DLD1 (cell line): ENCODE measurements at regions not wholly inside any gene's neighbourhood (a gene's known extent, or its start where the extent isn't known, plus 50 kb on each side); places are given as distances from the start of the nearest gene placed in this dataset.
"Not testable (repeated sequence)": the region's sequence is repeated elsewhere in the genome, so short reads cannot be mapped to it uniquely, and the experiment has no call there.

Experiments used
- in situ Hi-C: cut with HindIII; loops from 2 replicates; pipeline ENCODE4 v1.10.0; 2017; ENCODE audit warnings: low sequenced_read_pairs

DNA sequence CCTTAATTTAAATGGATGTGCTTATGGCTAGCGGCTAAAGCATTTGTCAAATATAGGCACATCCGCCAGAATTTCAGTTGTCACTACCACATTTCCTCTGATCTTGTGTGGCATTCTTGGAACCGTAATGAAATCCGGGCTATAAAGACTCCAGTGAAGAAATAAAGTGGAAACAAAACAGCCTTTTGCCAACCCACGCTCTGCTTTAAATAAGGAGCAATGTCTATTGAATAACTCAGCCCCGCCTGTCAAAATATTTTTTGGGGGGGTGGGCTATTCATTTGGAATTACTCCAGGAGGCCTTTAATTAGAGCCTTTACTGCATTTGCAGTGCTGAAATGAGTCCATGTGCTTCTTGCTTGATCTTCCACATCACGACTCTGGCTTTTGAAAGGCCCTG lies 179.6 kb upstream of the RPH3A start:
- in situ Hi-C loops = no loop called here

DNA sequence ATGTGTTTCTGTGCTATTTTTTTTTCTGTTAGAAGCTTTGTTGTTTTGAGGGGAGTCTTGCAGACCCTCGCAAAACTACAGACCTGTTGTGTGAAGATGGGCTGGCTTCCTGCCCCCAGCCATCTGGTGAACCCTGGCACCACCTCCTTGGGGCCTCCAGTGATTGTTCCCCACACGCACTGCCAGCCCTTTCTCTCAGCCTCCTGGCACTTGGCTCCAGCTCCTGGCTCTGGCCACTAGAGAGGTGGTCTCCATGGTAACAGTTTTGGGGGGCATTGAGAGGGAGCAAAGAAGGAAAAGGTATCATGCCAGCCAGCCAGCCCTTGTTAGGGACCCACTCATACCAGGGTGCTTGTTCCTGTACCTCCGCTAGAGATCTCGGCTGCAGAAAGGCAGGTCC lies 176.4 kb upstream of the RPH3A start:
- in situ Hi-C loops = loop anchor here (5.0 kb wide), 1 partner anchor 58 kb away; no protein-coding TSS in a partner anchor

DNA sequence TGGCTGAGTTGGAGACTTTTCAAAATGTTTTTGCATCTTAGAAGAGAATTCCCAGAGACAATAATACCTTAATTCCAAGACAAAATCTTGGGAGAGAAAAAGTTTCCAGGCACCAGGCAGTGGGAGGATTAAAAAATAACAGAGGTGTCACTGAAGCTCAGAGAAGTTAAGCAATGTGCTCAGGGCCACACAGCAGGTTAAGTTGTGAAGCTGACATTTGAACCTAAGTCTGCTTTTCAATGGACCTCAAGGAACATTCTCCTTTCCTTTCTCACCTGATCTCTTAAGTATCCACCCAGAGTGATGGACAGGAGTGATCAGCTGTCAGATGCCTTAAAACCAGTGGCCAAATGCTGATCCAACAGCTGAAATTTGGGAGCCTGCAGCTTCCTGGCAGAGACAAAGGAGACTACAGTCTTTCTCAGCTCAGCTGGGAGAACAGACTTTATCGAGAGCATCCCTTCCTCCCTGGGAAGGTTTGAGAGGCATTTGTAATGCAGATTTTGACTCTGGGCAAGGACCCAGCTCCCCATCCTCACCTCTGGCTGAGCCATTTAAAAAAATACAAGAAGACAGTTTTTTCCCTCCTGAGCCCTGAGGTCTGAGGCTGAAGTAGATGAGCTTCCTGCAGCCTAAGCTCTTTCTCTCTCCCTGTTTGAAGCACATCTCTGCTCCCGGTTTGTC lies 174.9 kb upstream of the RPH3A start:
- in situ Hi-C loops = loop anchor here (5.0 kb wide), 1 partner anchor 59 kb away; no protein-coding TSS in a partner anchor

DNA sequence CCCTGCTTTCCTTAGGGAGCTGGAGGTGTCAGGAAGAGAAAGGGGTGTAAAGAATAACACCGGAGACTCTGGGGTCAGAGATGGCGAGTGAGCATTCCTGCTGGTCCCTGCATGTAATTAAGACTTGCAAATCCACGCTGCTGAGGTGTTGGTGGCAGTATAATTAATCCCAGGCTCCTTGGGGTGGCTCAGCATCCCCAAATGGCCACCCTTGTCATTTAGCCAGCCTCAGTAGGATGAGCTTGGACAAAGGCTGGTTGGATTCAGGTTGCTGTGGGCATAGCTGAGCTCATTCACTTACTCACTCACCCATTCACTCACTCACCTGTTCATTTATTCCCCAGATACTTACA lies 174.4 kb upstream of the RPH3A start:
- in situ Hi-C loops = loop anchor here (5.0 kb wide), 1 partner anchor 60 kb away; no protein-coding TSS in a partner anchor

DNA sequence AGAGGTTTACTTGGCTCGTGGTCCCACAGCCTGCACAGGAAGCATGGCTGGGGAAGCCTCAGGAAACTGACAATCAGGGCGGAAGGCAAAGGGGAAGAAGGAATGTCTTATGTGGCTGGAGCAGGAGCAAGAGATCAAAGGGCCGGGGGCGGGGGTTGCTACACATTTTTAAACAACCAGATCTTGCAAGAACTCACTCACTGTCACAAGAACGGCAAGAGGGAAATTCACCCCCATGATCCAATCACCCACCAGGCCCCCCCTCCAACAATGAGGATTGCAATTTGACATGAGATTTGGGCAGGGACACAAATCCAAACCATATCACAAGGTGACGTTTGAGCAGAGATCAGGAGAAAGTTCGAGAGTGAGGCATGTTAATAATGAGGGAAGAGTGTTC lies 163.7 kb upstream of the RPH3A start:
- in situ Hi-C loops = no loop called here

DNA sequence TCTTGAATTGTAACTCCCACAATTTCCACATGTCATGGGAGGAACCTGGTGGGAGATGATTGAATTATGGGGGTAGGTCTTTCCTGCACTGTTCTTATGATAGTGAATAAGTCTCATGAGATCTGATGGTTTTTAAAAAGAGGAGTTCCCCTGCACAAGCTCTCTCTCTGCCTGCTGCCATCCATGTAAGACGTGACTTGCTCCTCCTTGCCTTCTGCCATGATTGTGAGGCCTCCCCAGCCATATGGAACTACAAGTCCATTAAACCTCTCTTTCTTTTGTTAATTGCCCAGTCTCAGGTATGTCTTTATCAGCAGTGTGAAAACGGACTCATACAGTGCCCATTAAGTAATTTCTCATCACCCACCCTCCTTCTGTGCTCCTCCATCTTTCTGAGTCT lies 159.6 kb upstream of the RPH3A start:
- in situ Hi-C loops = not testable (repeated sequence)

DNA sequence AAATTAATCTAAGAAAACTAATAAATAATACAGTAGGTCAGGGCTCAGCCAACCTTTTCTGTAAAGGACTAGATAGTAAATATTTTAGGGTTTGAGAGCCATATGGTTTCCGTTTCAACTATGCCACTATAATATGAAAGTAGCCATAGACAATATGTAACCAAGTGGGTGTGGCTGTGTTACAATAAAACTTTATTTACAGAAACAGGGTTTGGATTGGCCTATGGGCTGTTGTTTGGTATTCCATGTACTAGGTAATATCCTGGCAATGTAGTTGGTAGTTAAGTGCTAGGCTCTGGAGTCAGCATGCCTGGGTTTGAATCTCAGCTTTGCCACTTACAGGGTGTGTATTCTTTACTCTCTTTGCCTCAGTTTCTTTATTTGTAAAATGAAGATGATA lies 156.5 kb upstream of the RPH3A start:
- in situ Hi-C loops = no loop called here

DNA sequence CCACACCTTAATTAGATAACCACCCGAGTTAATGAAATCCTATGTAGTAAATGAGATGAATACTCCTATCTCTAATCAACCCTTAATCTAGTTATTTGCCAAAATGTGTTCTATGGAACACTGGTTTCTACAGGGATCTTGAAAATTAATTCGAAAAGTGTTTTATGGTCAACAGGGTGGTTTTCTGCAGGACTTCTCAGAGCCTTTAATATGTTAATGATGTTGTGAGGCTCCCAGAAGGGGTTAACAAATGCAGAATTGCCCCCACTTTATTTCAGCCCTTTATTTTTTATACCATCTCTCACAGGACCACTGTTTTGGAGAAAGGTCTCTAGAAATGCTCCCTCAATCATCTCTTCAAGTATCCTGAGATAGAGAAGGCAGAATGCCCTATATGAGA lies 153.1 kb upstream of the RPH3A start:
- in situ Hi-C loops = no loop called here

DNA sequence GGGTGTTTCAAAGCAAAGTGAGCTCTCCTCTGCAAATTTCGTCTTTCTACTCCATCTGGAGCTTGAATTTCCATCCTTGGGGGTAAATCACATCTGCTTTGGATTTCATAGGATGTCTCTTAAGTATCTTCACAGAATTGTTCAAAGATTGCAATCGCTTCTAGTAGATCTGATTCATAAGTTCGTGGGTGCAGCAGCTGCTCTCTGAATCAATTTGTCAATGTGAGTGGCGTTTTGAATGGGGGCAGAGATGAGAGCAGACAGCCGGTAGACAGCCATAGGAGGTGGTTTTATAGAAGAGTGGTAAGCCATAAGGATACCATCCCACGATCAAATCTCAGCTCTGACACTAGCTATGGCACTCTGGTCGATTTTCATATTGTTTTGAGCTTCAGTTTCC lies 146.0 kb upstream of the RPH3A start:
- in situ Hi-C loops = no loop called here

DNA sequence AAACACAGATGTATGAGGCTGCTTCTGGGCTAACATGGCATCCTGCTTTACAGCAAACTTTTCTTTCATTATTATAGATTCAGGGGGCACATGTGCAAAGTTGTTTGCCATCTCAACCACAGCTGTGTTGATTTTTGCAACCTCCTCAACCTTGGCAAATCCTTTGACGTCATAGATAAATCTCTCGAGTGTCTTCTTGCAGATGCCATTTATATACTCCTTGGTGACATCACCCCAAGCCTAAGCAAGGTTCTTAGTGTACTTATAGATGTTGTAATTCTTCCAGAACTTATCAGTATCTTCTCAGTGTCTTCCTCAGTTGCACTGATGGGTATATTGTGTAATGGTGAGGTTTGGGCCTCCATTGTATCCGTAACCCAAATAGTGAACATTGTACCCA lies 135.4 kb upstream of the RPH3A start:
- in situ Hi-C loops = no loop called here

DNA sequence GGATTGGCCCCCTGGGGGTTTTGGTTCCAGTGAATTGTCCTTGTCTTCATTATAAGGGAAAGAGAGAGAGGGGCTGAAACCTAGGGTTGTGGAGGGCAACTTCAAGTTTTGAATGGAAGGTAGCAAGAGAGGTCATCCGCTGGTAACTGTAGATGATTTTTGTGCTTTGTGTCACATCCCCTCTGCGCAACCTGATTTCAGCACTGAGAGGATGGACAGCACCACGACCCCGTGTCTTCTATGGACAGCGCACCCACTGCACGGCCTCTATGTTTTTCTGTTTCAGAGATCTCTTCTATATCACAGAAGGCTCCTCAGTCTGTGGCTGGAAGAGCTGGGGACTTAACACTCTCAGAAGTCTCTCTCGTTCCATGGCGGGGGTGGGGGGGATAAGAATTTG lies 127.0 kb upstream of the RPH3A start:
- in situ Hi-C loops = no loop called here

DNA sequence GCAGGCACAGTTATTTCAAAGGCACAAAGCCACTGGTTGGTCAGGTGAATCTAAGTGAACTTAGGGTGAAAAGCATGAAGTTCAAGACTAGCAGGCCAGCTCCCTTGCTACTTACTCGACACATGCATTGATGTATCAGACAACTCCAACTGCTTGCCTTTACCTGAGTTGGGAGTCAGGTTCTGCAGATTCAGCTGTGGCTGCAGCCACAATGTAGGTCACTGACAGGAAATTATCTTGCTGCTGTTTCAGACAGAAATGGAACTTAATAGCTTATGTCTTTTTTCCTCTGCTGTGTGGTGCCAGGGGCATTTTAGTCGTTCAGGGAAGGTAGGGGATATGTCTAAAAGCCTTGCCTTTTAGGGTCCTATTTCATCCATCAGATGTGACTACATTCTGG lies 125.6 kb upstream of the RPH3A start:
- in situ Hi-C loops = no loop called here

DNA sequence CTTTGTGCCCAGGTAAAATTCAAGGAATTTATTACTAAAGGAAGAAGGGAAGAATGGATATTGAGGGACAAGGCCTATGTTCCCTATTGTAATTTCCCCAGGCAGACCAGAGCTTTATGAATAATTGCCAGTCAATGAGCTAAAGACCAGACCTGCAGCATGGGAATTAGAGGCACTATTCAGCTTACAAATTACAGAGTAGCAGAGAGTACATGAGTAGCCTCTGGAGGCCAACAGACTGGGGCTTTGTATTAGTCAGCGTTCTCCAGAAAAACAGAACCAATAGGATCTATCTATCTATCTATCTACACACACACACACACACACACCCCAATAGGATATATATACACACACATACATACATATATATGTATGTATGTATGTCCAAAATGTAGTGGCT lies 120.0 kb upstream of the RPH3A start:
- in situ Hi-C loops = no loop called here

DNA sequence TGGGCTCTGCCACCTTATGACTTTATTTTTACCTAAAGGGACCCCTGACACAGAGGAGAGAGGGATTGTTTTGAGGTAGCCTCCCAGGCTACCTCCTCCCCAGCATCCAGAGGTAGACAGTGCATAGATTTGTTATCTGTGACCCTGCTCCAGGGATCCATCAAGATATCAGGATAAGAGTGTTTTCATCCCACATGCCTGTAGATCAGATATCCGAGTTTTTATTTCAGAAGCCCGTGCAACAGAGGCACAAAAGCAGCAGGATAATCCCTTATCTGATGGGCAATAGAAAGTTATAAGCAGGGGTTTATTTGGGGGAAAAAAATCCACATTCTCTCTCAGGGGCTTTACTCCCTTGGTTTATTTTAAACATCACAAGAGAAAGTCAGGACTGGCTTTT lies 117.0 kb upstream of the RPH3A start:
- in situ Hi-C loops = no loop called here

DNA sequence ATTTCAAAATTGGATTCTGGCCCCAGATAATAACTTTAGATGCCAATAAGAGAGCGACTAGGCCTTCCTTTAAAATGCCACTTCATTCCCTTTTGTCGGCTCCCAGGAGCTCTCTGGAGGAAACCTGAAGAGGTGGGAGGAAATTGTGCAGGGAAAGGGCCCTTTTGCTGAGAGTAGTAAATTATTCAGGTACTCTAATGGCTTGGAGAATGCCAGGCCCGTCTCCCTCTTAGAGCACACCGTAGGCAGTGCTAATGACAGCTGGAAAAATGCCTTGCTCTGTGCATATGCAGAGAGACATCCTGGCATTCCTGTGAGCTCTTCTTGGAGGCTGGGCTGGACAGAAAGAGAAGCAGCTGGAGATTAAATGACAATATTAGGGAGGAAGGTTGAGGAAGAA lies 115.0 kb upstream of the RPH3A start:
- in situ Hi-C loops = no loop called here

DNA sequence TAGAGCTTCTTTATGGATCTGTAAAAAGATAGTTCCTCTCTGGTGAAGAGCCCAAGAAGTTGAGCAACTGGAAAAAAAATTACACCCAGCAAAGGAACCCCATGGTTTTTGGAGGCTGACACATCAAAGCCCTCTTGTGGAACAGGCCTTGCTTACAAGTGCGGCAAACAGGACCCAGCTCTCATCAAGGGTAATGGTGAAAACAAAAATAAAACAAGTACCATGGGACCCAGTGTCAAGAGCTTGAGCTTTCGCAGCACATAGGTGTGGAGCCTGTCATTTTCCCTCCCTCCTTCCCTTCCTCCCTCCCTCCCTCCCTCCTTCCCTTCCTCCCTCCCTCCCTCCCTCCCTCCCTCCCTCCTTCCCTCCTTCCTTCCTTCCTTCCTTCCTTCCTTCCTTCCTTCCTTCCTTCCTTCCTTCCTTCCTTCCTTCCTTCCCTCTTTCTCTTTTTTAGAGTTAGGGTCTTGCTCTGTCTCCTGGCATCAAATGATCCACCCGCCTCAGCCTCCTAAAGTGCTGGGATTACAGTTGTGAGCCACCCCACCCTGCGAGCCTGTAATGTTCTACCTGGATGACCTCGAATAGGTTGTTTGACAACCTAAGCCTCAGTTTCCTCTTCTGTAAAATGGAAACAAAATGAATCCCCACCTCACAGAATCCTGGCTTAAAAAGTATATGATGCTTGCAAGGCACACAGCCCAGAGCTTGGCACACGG lies 114.3 kb upstream of the RPH3A start:
- in situ Hi-C loops = no loop called here

DNA sequence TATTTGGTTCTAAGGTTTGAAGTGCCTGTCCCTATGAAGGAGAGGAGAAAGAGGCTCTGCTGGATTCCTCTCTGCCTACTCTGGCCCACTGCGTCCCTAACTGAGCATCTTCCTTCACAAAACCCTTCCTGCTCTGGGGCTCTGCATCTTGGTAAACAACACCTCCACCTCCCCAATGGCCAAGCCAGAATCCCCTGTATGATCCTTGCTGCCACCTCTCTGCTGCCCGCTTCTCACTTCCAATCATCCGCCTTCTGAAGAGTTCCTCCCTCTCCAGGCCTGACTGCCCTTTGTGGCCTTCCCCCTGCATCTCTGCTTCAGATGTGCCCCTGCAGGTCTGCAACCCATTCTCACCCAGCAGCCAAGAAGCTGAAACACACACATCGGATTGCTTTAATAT lies 110.6 kb upstream of the RPH3A start:
- in situ Hi-C loops = no loop called here

DNA sequence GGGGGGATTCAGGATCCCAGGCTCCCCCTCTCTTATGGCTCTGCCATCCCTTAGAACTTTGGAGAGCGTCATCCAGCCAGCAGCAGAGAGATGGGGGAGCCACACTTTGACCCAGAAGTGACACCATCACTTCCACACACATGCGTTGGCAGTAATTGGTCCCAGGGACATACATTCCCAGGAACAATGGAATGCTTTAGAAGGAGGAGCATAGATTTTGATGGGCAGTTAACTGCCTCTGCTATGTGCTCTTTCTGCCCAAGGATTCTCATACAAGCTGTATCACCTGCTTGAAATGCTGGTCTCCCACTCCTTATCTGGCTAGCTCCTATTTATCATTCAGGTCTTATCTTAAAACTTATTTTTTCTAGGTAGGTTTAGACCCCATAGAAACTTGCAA lies 109.0 kb upstream of the RPH3A start:
- in situ Hi-C loops = no loop called here

DNA sequence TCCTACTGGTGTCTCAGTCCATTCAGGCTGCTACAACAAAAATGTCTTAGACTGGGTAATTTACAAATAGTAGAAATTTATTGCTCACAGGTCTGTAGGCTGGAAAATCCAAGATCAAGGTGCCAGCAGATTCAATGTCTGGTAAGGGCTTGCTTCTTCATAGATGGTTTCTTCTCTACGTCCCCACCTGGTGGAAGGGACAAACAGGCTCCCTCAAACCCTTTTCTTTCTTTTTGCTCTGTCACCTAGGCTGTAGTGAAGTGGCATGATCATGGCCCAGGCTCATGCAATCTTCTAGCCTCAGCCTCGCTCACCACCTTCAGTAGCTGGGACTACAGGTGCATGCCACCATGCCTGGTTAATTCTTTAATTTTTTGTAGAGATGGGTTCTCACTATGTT lies 106.8 kb upstream of the RPH3A start:
- in situ Hi-C loops = no loop called here

DNA sequence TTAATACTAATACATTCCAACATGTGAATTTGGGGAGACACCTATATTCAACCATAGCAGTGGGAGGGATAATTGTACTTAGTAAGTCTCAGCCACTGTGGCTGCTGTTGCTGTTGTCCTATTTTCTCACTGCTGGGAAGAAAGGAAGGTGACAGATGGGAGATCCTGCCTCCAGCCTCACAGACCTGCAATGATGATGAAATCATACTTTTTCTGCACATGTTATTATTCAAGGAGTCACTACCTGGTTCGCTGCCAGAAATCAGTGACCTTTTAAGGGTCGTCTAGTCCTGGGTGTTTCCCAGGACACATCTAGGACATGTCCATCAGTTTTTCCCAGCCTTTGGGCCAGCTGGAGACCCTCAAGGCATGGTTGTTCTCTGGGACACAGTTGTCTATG lies 106.2 kb upstream of the RPH3A start:
- in situ Hi-C loops = no loop called here

DNA sequence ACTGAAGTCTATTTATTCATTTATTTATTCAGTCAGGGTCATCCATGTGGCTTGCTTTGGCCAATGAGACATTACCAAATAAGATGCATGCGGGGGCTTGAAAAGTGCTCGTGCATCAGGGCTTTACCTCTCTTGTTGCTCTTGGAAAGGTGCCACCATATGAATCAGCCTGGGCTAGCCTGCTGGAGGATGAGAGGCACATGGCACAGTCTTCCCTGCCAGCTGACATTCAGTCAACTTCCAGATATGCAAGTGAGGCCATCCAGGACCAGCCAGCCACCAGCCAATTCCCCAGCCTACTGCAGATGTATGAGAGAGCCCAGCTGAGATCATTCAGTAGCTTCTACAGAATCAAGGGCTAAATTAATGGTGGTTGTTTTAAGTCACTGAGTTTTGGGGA lies 105.2 kb upstream of the RPH3A start:
- in situ Hi-C loops = no loop called here

DNA sequence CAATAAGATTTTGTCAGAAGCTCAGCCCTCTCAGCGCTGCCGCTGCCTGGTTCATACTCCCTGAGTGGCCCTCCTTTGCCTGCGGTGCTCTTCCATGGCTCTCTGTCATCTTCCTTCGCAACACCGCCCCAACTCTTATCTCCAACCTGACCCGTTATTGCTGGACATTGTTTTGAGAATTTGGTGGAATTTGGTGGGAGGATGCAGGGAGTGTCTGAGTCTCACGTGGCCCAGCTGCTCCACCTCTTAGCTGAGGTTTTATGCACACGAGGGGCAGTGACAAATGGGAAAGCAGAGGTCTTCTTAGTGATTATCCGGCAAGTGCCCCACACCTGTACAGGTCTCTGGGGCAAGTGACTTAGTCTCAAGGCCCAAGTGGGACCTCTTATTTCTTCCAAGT lies 97.5 kb upstream of the RPH3A start:
- in situ Hi-C loops = no loop called here

DNA sequence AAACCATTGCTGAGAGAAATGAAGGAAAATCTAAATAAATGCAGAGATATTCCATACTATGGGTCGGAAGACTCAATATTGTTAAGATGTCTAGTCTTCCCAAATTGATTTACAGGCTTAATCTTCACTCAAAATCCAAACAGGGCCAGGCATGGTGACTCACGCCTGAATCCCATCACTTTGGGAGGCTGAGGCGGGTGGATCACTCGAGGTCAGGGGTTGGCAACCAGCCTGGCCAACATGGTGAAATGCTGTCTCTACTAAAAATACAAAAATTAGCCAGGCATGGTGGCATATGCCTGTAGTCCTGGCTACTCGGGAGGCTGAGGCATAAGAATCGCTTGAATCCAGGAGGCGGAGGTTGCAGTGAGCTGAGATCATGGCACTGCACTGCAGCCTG lies 94.1 kb upstream of the RPH3A start:
- in situ Hi-C loops = not testable (repeated sequence)
